ENCODE measurements at regions not wholly inside any gene's neighbourhood (a gene's known extent, or its start where the extent isn't known, plus 50 kb on each side); places are given as distances from the start of the nearest gene placed in this dataset.

GRCh38 chr18:57913686-57914085 is 110.6 kb upstream of the ATP8B1 start:
- TF ChIP-seq, protein P1, sequence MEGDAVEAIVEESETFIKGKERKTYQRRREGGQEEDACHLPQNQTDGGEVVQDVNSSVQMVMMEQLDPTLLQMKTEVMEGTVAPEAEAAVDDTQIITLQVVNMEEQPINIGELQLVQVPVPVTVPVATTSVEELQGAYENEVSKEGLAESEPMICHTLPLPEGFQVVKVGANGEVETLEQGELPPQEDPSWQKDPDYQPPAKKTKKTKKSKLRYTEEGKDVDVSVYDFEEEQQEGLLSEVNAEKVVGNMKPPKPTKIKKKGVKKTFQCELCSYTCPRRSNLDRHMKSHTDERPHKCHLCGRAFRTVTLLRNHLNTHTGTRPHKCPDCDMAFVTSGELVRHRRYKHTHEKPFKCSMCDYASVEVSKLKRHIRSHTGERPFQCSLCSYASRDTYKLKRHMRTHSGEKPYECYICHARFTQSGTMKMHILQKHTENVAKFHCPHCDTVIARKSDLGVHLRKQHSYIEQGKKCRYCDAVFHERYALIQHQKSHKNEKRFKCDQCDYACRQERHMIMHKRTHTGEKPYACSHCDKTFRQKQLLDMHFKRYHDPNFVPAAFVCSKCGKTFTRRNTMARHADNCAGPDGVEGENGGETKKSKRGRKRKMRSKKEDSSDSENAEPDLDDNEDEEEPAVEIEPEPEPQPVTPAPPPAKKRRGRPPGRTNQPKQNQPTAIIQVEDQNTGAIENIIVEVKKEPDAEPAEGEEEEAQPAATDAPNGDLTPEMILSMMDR (IDR thresholded peaks at IDR 0.05; ENCODE audit: low read depth, low read length) = no peak
- TF ChIP-seq EZH2phosphoT487 (IDR thresholded peaks at IDR 0.05; ENCODE audit: low read depth) = no peak
